GM23338 (cell line): ENCODE measurements at regions not wholly inside any gene's neighbourhood (a gene's known extent, or its start where the extent isn't known, plus 50 kb on each side); places are given as distances from the start of the nearest gene placed in this dataset.

Source experiments
- CREB1 ChIP-seq: fragments of 250-450 bp; sonication (Bioruptor Pico); IDR thresholded peaks from 2 replicates; pipeline ENCODE4 v1.5.0; 2020; ENCODE audit warnings: low read depth, mild to moderate bottlenecking, moderate library complexity
- CTCF ChIP-seq, 2 experiments: fragments of 200-600 bp in 1 of 2; sonication (generic) in 1 of 2; conservative IDR thresholded peaks; 2 replicates each; pipeline versions ENCODE4 v1.5.1 to v1.6.1; 2016 to 2017; ENCODE audit warnings: antibody characterized with exemption in 2 of 2, low read depth in 2 of 2, mild to moderate bottlenecking in 2 of 2, moderate library complexity in 1 of 2
- ETS1 ChIP-seq: IDR thresholded peaks from 2 replicates; pipeline ENCODE4 v1.6.1; 2016; ENCODE audit warnings: antibody characterized with exemption
- EZH2 ChIP-seq: fragments of 200-600 bp; sonication (generic); IDR thresholded peaks from one replicate; pipeline ENCODE4 v1.8.0; 2017; ENCODE audit warnings: antibody characterized with exemption, mild to moderate bottlenecking, low read depth; ENCODE audit not compliant: unreplicated experiment
- EZH2phosphoT487 ChIP-seq: fragments of 200-600 bp; sonication (generic); IDR thresholded peaks from one replicate; pipeline ENCODE4 v1.8.1; 2018; ENCODE audit warnings: antibody characterized with exemption; ENCODE audit not compliant: unreplicated experiment
- JUNB ChIP-seq: IDR thresholded peaks from one replicate; pipeline ENCODE4 v1.6.1; 2016; ENCODE audit warnings: antibody characterized with exemption; ENCODE audit not compliant: unreplicated experiment
- NANOG ChIP-seq: IDR thresholded peaks from 2 replicates; pipeline ENCODE4 v1.6.1; 2016; ENCODE audit warnings: antibody characterized with exemption, borderline replicate concordance
- POLR2AphosphoS5 ChIP-seq: IDR thresholded peaks from 2 replicates; pipeline ENCODE4 v1.6.1; 2016; ENCODE audit warnings: antibody characterized with exemption, low read depth
- STAT1 ChIP-seq: IDR thresholded peaks from one replicate; pipeline ENCODE4 v1.6.1; 2016; ENCODE audit warnings: antibody characterized with exemption; ENCODE audit not compliant: unreplicated experiment
- ZNF114 ChIP-seq: fragments of 250-450 bp; sonication (Bioruptor Pico); IDR thresholded peaks from 2 replicates; pipeline ENCODE4 v1.5.0; 2020; ENCODE audit warnings: mild to moderate bottlenecking, moderate library complexity
- ZNF331 ChIP-seq: fragments of 250-450 bp; sonication (Bioruptor Pico); IDR thresholded peaks from 2 replicates; pipeline ENCODE4 v1.5.0; 2020; ENCODE audit warnings: low read depth, mild to moderate bottlenecking, moderate library complexity
- ZNF462 ChIP-seq: fragments of 250-450 bp; sonication (Bioruptor Pico); IDR thresholded peaks from 2 replicates; pipeline ENCODE4 v1.5.0; 2020; ENCODE audit warnings: mild to moderate bottlenecking, moderate library complexity
- TF ChIP-seq, protein P1 (sequence below): IDR thresholded peaks from one replicate; pipeline ENCODE4 v1.6.1; 2018; ENCODE audit warnings: antibody characterized with exemption; ENCODE audit not compliant: unreplicated experiment

DNA sequence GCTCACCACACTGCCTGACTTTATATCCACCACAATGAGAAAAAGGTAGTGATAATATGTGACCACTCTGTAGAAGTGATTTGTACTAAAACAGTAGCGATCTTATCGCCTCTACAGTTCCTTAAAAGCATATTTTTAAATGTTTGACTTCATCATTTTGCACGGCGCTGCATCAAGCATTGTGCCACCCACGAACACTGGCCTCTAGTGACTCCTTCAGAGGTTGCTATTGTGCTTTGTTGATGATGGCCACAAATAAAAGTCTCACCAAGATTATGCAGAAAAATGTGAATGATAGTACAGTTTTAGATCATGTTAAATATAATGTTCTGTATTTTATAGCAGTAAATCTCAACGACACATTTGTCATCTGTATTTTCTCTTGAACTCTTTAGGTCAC, 186.5 kb upstream of the NCAM2 start:
- TF ChIP-seq, protein P1, sequence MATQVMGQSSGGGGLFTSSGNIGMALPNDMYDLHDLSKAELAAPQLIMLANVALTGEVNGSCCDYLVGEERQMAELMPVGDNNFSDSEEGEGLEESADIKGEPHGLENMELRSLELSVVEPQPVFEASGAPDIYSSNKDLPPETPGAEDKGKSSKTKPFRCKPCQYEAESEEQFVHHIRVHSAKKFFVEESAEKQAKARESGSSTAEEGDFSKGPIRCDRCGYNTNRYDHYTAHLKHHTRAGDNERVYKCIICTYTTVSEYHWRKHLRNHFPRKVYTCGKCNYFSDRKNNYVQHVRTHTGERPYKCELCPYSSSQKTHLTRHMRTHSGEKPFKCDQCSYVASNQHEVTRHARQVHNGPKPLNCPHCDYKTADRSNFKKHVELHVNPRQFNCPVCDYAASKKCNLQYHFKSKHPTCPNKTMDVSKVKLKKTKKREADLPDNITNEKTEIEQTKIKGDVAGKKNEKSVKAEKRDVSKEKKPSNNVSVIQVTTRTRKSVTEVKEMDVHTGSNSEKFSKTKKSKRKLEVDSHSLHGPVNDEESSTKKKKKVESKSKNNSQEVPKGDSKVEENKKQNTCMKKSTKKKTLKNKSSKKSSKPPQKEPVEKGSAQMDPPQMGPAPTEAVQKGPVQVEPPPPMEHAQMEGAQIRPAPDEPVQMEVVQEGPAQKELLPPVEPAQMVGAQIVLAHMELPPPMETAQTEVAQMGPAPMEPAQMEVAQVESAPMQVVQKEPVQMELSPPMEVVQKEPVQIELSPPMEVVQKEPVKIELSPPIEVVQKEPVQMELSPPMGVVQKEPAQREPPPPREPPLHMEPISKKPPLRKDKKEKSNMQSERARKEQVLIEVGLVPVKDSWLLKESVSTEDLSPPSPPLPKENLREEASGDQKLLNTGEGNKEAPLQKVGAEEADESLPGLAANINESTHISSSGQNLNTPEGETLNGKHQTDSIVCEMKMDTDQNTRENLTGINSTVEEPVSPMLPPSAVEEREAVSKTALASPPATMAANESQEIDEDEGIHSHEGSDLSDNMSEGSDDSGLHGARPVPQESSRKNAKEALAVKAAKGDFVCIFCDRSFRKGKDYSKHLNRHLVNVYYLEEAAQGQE = no peak
- TF ChIP-seq POLR2AphosphoS5 (no peak), ETS1 (no peak), EZH2phosphoT487 (no peak), CTCF (conservative IDR thresholded peaks at IDR 0.05; ENCODE audit: low read depth in 2 of 2) (no peak), STAT1 (no peak), CREB1 (CRISPR knock-in tag) (no peak), NANOG (no peak), EZH2 (no peak), ZNF114 (CRISPR knock-in tag) (no peak), ZNF462 (CRISPR knock-in tag) (no peak), ZNF331 (no peak), JUNB (no peak)
